Vagina (tissue), 2 donors: ENCODE measurements at regions not wholly inside any gene's neighbourhood (a gene's known extent, or its start where the extent isn't known, plus 50 kb on each side); places are given as distances from the start of the nearest gene placed in this dataset.

Experiments used
- POLR2A ChIP-seq, 2 donors: fragments of 450-650 bp; IDR thresholded peaks; one replicate each; pipeline ENCODE4 v1.6.1; 2017; ENCODE audit warnings: antibody characterized with exemption in 2 of 2, mild to moderate bottlenecking in 2 of 2, moderate library complexity in 2 of 2
- POLR2AphosphoS5 ChIP-seq, 2 donors: sonication (generic); formaldehyde crosslinking; IDR thresholded peaks; one replicate each; pipeline ENCODE4 v1.9.0; 2017; ENCODE audit warnings: antibody characterized with exemption in 2 of 2, mild to moderate bottlenecking in 2 of 2, low read depth in 1 of 2; ENCODE audit not compliant: insufficient read depth in 1 of 2

- TF ChIP-seq POLR2AphosphoS5 (IDR thresholded peaks at IDR 0.05; ENCODE audit: insufficient read depth in 1 of 2, low read depth in 1 of 2) (no peak), POLR2A (IDR thresholded peaks at IDR 0.05) (no peak)
Observed at GRCh38 chr2:103138123-103138901, 376.5 kb downstream of the TMEM182 start.
